HG02981 (cell line): ENCODE measurements at regions not wholly inside any gene's neighbourhood (a gene's known extent, or its start where the extent isn't known, plus 50 kb on each side); places are given as distances from the start of the nearest gene placed in this dataset.

ENCODE experiments used
- ATAC-seq: cut with Tn5 transposase; IDR thresholded peaks from one replicate; pipeline ENCODE4 v1.9.1; 2021; ENCODE audit warnings: mild to moderate bottlenecking, moderate library complexity; ENCODE audit not compliant: unreplicated experiment

GRCh38 chr3:99376926-99377325, 261.5 kb upstream of the COL8A1 start:
- no peak for ATAC-seq

- ATAC-seq = no peak
Observed at GRCh38 chr3:99373846-99374210, 264.6 kb upstream of the COL8A1 start.

GRCh38 chr3:99373088-99373845, 265.1 kb upstream of the COL8A1 start:
- no peak for ATAC-seq

DNA sequence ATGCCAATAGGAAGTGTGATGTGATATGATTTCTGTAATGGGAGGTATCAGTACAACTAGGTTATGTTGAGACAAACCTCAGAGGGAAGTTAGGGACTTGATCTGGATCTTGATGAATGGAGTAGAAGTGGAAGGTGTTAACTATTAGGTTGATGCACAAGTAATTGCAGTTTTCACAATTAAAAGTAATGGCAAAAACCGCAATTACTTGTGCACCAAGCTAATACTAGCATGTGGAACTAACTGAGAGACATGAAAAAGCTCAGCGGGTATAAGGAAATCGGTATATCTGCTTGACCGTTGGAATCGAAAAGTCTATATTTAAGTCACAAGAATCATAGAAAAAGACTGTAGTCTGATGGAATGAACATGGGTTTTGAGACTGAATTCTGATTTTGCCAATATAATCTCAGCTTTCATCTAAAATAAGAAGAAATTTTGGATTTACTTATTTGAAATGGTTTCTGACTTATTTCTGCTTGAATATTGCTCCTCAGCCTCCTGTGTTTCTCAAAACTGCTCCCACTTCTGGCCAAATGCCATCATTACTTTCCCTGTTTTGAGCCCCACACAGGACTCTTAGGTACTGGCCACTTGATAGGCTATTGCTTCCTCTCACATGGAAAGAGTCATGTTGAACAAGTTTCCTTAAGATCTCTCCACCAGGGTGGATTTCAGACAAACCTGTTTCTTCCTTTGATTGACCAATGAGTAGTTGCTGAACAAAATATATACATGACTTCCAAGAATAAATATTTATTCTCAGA, 271.5 kb upstream of the COL8A1 start:
- ATAC-seq = no peak

- ATAC-seq = no peak
Observed at GRCh38 chr3:99365979-99366378, 272.4 kb upstream of the COL8A1 start.

DNA sequence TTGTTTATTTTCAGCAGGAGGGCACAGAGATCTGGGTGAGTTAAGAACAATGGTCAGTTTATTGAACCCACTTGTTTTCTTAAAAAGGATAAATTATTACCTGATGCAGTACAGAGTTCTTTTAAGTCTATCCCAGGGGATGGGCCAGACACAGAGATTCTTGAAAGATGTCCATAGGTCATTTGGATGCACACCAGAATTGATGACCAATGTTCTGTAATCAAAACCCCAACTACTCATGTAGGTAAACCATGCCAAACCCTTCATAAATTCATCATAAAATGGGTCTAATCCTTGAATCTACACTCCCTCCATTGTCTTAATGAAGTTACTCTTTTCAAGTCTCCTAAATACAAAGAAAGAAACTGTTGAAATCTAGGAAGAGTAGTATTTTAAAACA, 273.0 kb upstream of the COL8A1 start:
- ATAC-seq = no peak

DNA sequence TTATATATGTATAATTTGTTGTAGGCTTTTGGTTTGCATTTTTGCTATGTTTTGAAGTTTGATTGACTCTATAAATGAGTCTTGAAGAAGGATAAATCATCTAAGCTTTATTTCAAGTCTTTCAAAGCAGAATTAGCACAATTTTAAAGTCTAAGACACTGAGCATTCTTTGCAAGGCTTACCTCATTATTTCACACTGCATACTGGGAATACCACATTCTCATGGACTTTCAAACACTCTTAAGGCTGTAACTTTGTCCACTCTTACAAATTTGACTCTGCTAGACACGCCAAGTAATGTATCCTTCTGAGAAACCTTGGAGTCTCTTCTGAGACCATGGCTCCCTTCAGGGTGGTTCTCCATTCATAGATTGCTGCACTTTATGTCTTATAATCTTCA, 281.3 kb upstream of the COL8A1 start:
- no peak for ATAC-seq

- no peak for ATAC-seq
Observed at GRCh38 chr3:99356696-99357095, 281.7 kb upstream of the COL8A1 start.

DNA sequence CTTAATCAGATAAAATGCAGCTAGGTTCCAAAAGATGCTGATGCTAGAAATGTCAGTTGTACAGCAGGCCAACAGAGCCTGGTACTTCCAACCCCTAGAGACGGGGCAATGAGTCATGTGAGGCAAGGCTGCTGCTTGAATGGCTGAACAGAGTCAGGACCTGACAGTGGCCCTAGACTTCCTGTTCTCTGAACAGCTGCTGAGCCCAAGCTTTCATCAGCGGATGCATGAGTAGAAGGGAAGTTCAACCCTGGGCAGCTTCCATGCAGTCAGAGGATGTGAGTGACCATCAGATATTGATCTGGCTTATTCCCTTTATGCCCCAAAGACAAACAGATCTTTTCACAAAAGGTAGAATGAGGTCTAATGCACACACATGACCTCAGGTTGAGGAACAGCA, 282.9 kb upstream of the COL8A1 start:
- no peak for ATAC-seq

- no peak for ATAC-seq
Observed at GRCh38 chr3:99352811-99353210, 285.6 kb upstream of the COL8A1 start.

GRCh38 chr3:99351122-99351521, 287.3 kb upstream of the COL8A1 start:
- ATAC-seq = no peak

GRCh38 chr3:99348451-99348850, 289.9 kb upstream of the COL8A1 start:
- ATAC-seq = no peak

GRCh38 chr3:99344216-99344615, 294.2 kb upstream of the COL8A1 start:
- ATAC-seq = no peak

DNA sequence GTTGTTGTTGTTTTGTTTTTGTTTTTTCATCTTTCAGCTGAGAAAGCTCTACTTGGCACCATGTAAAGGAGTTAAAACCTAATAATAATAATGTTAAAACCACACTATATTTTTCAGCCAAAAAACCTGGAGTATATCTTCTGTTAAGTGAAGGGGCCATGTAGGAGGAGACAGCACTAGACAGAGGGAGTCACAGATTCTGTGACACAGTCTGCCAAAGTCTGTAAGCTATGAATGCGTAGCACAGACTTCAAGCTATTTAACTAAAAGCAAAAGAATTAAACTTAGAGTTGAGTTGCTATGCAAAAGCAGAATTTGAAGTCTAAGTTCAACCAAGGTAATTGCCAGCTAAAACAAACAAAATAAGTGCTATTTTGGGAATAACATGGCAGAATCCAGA, 296.0 kb upstream of the COL8A1 start:
- no peak for ATAC-seq

DNA sequence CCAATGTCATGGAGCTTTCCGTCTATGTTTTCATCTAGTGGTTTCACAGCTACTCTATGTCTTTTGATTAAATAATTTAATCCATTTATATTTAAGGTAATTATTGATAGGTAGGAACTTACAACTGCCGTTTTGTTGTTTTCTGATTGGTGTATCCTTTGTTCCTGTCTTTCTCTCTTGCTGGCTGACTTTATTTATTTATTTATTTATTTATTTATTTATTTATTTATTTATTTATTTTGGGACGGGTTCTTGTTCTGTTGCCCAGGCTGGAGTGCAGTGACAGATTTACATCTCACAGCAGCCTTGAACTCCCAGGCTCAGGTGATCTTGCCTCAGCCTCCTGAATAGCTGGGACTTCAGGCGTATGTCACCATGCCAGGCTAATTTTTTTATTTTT, 299.2 kb upstream of the COL8A1 start:
- no peak for ATAC-seq

- ATAC-seq = no peak
Observed at GRCh38 chr3:99332718-99333117, 305.7 kb upstream of the COL8A1 start.

- ATAC-seq = no peak
Observed at GRCh38 chr3:99332276-99332675, 306.1 kb upstream of the COL8A1 start.

DNA sequence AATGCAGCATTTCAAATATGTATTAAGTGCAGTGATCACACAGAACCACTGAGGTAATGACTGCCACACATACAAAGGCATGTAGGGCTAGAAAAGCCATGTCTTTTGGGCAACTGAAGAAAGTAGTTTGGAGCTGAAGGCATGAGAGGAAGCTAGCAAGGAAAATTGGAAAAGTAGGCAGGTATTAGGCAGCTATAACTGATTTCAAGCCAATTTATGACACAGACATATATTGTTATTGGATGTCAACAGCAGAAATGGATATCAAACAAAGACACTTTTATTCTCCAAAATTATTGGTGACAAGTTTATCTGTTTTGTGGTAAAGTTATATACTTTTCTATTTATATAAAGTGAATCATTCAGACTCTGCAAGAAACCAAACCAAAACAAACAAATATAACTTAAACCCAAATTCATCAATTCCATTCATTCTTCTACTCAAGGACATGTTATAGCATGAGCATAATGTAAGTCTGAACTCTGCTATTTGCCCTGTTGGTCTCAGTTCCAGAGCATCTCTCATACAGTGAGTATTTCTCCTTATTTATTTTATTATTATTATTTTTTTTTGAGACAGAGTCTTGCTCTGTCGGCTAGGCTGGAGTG, 307.4 kb upstream of the COL8A1 start:
- ATAC-seq = no peak

GRCh38 chr3:99330281-99330680, 308.1 kb upstream of the COL8A1 start:
- ATAC-seq = no peak

DNA sequence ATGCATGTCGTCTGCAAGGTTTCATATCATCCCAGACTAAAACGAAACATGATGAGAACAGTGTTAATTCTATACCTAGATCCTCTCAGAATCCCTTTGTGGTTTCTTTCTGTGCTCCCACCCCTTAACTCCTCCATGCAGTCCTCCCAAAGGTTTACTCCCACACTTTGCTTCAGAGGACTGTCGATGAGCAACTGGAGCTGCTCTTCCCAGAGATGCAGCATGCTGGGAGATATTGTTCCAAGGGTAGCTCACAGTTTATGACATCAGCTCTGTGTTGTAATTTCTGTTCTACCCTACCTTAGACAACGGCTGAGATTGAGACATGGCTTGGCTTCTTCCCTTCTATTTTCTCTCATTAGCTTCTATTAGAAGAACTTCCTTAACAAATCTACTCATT, 313.0 kb upstream of the COL8A1 start:
- no peak for ATAC-seq

DNA sequence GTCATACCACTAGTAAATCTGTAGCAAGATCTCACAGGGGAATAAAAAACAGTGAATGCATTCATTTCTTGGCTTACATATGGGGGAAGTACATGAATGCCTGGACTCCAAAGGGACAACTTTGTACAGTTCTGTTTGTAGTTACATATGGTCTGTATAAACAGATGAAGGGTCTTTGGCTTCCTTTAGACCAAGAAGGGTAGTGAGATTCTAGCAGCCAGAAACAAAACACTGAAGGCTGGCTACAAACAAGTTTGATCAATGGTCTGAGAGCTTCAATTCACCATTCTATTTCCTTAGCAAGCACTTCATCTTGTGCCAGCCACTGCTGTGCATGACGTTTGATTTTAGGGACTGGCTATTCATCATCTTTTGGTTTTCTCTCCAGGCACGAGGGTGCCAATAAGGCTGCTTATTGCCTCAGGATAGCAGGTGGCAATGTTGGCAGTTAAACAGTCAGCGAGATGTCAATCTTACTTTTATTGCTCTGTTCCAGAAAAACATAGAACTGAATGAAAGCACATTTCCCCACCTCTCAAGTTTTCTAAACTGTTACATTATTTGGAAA, 313.7 kb upstream of the COL8A1 start:
- ATAC-seq = no peak

GRCh38 chr3:99323940-99324339, 314.5 kb upstream of the COL8A1 start:
- no peak for ATAC-seq
